KBM-7 (cell line): ENCODE measurements at regions not wholly inside any gene's neighbourhood (a gene's known extent, or its start where the extent isn't known, plus 50 kb on each side); places are given as distances from the start of the nearest gene placed in this dataset.

Experiments
- DNase-seq: peaks from one replicate; pipeline ENCODE4 v3.0.0-alpha.2; 2015
- in situ Hi-C: fragments of 300-500 bp; cut with MboI; formaldehyde crosslinking; loops from 2 replicates; pipeline ENCODE4 v1.14.3; 2020; ENCODE audit warnings: low sequenced_read_pairs, low pct_unique_long_range_greater_than_20kb, mixed read lengths

- DNase-seq, result peak; percentile 50
- in situ Hi-C loops, result no loop called here
Measured at GRCh38 chr3:130838898-130839600, 54.8 kb upstream of the ATP2C1 start.

- in situ Hi-C loops, result no loop called here
- DNase-seq, result peak; percentile 50
Measured at GRCh38 chr3:130839813-130840212, 54.1 kb upstream of the ATP2C1 start.

- in situ Hi-C loops, result no loop called here
Measured at GRCh38 chr3:130841357-130841756, 52.5 kb upstream of the ATP2C1 start.

GRCh38 chr3:130843441-130843840 lies 50.4 kb upstream of the ATP2C1 start:
- DNase-seq, result no peak
- in situ Hi-C loops, result no loop called here

More at GRCh38 chr3:130841357-130841756, 52.5 kb upstream of the ATP2C1 start:
- no peak for DNase-seq
